HG02884 (cell line): ENCODE measurements at regions not wholly inside any gene's neighbourhood (a gene's known extent, or its start where the extent isn't known, plus 50 kb on each side); places are given as distances from the start of the nearest gene placed in this dataset.
"Not testable (repeated sequence)": the region's sequence is repeated elsewhere in the genome, so short reads cannot be mapped to it uniquely, and the experiment has no call there.

Source experiments
- ATAC-seq: cut with Tn5 transposase; IDR thresholded peaks from one replicate; pipeline ENCODE4 v1.9.1; 2021; ENCODE audit warnings: mild to moderate bottlenecking, moderate library complexity; ENCODE audit not compliant: unreplicated experiment

DNA sequence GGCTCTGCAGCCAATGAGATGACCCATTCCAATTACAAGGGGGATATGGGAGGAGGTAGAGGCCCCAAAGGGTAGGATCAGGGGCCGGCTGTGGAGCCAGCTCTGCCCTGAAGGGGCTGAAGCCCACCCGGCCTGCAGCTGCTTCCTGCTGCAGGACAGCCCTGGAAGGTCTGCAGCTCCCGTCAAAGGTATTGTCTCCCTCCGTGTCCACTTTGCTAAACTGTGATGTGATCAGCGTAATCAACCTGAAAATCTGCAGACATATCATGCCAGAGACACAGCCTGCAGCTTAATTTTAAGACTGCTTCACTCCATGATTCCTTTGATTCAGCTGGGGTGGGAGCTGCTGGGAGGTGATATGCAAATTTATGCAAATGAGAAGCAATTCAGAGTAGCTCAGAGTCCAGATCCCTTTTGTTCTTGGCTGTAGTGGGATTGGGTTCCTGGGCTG, 90.7 kb downstream of the GADD45G start:
- no peak for ATAC-seq

DNA sequence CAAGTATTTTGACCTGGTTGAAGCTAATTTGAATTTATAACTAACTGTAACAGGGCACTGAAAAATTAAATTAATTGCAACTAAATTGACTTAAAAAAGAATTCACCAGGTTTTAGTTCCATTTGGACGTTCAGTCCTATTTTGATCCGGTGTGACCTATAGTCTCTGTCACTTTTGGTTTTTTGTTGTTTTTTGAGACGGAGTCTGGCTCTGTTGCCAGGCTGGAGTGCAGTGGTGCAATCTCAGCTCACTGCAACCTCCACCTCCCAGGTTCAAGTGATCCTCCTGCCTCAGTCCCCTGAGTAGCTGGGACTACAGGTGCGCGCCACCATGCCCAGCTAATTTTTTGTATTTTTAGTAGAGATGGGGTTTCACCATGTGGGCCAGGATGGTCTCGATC, 91.2 kb downstream of the GADD45G start:
- not testable (repeated sequence) for ATAC-seq

DNA sequence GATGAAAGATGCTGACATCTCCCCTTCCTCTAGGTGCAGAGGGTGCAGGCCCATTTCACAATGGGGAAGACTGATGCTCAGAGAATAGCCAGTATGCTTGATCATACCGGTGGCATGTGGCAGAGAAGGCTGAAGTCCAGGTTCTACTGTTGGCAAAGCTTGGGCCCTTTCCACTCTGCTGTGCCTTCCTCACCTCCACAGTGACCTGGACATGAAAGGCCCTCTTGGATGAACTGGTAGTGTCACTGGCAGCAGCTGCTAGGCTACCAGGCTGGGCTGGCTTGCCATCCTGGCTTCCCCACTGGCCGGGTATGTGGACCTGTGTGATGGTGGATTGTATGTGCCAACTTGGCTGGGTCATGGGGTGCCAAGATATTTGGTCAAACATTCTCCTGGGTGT, 92.0 kb downstream of the GADD45G start:
- no peak for ATAC-seq

DNA sequence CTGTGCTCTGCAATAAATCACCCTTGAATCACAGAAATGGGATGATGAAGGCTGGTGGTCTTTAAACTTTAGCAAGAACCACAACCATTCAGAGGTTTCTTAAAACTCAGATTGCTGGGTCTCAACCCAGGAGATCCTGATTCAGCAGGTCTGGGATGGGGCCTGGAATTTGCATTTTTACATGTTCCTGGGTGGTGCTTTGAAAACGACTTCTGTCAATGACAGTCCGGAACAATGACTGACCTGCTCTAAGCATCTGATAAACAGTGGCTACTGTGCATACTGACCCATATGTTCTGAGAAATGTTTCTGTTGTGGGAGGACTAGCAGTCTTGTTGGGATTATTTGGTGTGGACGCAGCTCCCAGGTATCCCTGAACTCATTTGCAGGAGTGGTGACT, 92.7 kb downstream of the GADD45G start:
- ATAC-seq = no peak

DNA sequence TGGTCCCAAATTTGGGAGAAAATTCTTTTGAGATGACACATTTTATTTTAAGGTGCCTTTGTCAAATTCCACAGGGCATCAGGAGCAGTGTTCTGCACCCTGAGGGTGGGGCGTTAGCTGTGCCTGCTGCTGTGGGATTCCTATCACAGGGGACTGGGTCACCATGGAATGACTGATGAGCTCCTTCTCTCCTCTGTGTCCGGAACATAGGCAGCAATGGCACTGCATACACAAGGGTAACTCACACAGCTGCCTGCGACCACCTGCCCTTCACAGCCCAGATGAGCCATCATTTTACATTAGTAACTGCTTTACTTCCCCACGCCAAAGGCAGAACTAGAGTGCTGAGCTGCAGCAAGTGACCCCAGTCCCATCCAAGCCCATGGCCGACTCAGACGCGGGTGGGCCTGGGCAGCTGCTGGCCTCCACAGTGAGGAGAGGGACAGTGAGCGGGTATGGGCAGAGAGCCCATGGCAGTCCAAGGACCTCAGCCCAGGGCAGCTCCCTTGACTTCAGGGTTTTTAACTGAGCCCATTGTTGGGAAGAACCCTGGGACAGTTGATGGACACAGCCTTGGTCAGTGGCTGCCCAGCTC, 93.7 kb downstream of the GADD45G start:
- no peak for ATAC-seq

DNA sequence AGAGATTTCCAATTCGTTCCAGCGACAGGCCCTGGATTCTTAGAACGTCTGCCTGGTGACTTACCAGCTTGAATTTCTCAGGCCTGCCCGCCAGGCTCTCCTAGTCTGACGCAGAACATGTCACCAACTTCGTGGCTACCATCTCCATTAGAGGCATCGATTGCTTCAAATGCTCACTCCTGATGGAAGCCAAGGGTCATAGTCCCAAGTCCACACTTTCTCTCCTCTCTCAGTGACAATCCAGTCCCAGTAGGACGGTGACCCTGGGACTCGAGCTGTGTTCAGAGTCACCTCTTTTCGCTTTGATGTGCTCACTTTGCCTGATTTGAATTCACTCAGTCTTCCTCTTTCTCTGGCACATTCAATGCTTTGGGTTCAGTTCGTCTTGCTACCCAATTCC, 94.8 kb downstream of the GADD45G start:
- ATAC-seq = no peak

DNA sequence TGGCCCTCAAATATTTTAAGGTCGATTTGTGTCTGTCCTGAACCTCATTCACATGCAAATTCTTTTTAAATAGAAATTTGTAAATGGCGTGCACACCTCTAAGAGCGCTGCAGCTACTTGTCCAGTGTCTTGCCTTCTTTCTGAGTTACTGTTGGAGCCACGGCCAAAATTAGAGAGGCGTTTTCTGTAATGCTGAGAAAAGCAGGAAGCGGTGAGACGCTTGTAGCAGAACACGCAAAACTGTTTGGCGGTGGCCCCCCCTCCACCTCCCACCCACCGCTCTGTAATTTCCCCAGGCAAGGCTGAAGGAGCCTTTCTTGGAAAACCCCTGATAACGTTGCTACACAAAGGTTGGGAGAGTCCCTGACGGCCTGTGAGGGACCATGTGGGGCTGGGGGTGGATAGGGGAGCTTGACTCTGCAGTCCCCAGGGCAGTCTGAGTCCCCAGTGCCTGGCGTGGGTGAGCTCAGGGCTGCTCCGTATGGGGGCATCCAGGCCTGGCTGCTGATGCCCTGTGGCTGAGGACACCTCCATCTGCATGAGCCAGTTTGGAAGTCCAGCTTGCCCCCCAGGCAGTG, 96.5 kb downstream of the GADD45G start:
- ATAC-seq = peak; percentile 79

DNA sequence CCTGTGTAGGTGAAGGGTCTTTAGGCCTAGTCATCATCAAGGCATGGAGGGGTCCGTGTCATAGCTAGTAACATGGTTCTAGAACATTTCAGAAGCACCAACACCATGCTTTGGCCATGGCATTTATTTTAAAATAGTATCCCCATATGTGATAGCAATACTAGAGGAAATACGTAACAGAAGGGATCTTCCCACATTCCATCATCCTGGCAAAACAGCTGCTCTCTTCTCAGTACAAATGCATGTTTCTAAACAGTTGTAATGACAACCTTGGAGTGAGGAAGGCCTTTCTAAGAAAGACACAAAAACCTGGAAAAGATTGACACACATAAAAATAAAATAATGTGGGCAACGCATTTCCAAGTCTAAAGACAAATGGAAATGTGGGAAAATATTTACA, 97.6 kb downstream of the GADD45G start:
- no peak for ATAC-seq

DNA sequence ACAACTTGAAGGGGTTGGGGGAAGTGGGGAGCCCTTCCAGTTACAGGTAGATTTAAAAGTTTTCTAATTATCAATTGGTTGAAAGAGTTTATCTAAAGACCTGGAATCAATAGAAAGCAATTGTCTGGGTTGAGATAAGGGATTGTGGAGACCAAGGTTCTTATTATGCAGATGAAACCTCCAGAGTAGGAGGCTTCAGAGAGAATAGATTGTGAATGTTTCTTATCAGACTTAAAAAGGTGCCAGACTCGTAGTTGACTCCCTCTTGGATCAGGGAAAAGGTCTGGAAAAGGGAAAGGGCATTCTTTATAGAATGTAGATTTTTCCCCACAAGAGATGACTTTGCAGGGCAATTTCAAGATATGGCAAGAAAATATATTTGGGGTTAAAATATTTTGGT, 100.8 kb downstream of the GADD45G start:
- no peak for ATAC-seq

DNA sequence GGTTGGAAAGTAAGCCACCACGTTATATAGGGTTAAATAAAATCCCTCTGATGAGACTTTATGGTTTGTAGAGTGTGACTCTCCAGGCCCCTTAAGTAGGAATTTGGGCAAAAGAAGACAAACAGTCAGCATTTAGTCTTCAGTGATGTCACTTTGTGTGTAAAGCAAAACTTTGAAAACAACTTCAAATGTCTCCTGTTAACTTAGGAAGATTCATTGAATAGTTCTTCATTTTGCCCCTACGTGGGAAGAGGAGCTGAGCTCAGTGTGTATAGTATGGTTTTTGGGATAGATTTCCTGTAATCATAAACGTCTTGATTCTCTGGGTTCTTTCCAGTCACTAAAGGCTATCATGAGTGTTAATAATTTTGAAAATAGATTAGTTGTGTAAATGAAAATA, 101.3 kb downstream of the GADD45G start:
- no peak for ATAC-seq

DNA sequence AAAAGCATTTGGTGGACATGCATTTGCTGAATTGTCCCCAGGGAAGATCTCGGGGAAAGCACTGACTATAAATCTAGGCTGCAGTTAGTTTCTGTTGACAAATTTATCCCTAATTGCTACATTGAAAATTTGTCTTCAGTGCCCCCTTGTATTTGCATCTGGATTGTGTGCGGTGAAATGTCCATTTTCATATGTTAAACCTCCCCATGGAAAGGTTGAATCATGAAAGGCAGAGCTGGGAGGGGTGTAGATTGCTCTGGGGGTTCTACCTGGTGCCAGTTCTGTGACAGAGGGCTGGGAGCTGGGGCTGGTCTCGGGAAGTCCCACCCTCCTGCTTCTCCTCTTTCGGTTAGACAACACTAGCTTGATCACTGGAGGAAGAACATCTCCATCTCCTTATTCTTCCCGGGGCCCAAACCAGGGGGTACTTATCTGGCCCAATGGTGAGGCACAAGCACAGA, 101.9 kb downstream of the GADD45G start:
- no peak for ATAC-seq

DNA sequence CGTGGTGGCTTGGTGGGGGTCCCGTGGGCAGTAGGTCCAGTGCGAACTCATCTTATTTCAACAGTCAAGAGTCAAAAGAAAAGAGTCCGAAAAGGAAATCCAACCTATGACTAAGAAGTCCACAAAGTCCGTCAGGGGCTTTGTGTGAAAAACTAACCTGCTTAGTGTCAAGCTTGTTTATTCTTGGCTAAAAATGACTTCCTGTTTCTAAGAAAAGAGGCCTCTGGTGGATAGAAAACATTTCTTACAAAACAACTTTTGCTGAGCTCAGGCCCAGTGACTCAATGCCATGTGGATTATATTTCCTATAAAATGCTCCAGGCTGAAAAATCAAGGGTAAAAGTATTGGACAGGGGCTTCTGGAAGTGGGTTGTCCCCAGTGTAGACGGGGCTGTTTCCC, 105.9 kb downstream of the GADD45G start:
- ATAC-seq = no peak

DNA sequence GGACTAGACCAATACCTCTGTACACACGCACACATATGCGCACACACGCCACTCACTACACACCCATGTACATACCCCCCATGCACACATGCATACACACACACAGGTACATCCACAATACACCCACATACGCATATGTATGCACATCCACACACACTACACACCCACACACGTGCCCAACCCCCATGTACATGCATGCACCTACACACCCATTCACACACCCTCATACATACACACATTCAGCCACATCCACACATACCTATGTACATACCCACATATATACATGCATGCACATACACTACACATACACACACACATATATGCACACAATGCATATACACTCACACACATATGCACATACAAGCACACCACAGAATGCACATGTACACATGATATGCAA, 107.1 kb downstream of the GADD45G start:
- no peak for ATAC-seq

DNA sequence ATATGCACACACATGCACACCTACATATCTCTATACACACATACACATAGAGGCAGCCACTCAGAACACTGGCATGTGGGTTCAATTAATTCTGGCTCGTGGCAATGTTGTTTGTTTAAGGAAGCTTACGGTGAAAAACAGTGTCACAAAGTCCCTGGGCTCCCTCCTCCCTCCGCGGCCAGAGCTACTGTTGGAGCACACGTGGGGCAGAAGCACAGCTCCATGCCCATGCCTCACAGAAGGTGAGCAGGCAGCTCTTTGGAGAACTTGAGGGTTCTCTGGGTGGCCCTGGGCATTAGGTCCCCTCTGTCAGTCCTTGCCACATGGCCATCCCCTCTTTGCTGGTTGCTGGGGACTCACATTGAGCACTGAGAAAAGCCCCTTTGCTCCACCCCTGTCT, 107.5 kb downstream of the GADD45G start:
- no peak for ATAC-seq

DNA sequence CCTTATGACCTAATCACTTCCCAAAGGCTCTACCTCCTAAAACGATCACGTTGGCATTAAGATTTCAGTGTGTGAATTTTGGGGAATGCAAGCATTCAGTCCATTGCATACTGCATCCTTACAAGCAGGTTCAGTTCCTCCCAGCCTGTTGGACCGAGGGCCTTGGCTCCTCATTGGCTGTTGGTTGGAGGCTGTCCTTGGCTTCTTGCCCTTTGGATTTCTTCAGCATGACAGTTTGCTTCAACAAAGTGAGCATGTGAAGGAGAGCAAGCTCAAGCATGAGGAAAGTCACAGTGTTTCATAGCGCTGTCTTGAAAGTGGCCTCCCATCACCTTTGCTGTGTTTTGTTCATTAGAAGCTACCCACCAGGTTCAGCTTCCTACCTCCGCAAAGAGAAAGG, 109.5 kb downstream of the GADD45G start:
- no peak for ATAC-seq

DNA sequence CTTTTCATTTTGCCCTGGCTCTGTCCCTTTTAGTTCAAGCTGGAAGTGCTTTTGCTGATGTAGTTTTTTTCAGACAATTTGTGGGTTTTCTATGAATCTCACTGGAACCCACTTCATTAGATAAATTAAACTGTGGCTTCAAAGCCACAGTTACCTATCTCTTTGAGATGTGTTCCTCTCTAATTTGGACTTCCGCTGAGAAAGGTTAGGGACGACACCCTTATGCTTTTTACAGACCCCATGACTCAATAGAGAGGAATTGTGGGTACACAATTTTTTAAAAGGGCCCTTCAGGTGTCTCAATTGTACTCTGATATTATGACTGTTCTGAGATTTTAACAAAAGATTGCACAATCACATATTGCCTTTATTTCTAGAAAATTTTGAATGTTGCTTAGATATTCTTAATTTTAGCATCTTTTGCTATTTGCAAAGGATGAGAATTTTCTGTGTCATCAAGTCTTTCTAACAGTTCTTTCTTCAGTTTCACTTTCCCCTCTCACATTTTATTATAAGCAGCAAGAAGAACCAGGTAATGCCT, 110.6 kb downstream of the GADD45G start:
- ATAC-seq = no peak

DNA sequence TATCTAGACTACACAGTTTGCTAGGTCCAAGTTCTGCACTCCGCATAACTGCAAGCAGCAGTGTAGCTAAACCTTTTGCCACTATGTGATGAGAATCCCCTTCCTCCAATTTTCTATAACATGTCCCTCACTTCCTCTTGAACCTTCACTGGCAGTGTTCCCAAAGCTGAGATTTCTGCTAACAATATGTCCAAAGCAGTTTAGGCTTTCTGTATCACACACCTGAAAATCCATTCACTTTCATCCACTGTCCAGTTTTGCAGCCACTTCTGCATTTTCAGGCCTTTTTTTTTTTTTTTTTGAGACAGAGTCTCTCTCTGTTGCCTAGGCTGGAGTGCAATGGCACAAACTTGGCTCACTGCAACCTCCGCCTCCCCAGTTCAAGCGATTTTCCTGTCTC, 111.1 kb downstream of the GADD45G start:
- ATAC-seq = no peak

DNA sequence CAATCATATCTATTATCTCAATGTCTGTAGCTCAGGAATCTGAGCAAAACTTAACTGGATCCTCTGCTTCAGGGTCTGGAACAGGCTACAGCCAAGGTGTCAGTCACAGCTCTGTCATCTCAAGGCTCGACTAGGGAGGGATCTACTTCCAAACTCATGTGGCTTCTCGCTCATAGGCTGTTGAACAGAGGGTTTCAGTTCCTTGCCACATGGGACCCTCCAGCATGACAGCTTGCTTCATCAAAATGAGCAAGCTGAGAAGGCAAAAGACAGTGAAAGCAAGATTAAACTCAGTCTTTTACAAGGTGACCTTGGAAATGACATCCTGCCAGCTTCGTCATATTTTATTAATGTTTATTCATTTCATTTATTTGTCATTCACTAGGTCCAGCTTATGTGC, 111.7 kb downstream of the GADD45G start:
- peak; percentile 65 for ATAC-seq

DNA sequence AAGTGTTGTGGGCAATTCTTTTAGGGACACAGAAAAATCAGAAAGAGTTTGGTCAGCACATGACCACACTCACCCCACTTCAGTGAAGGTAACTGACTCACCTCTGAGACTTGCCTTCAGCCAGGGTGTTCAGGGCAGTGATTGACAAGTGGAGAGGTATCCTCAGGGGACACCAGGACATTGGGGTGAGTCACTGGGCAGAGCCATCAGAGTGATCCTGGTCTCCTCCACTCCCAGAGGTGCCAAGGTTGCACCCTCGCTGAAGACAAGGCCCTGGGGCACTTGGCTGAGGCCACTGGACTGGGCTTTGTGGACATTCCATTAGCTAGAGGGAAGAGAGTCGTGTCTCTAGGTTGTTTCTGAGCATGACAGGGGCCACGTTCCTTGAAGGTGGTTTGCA, 113.4 kb downstream of the GADD45G start:
- no peak for ATAC-seq

DNA sequence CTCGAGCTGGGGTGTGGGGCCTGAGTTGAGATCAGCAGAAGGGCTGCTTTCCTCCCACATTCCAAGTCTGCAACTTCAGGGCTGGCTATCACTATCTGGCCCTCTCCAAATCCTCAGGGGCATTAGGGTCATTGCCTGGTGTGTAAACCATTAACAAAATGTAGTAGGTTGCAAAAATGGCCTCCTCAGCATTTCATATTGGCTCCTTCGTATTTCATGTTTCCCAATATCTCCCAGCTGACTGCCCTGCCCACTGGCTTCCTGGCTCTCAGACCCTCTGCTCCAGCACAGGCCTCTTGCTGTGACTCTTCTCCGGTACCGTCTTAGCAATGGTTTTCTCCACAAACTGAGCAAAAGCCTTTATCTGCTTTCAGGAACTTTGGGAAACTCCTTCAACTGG, 113.8 kb downstream of the GADD45G start:
- no peak for ATAC-seq

DNA sequence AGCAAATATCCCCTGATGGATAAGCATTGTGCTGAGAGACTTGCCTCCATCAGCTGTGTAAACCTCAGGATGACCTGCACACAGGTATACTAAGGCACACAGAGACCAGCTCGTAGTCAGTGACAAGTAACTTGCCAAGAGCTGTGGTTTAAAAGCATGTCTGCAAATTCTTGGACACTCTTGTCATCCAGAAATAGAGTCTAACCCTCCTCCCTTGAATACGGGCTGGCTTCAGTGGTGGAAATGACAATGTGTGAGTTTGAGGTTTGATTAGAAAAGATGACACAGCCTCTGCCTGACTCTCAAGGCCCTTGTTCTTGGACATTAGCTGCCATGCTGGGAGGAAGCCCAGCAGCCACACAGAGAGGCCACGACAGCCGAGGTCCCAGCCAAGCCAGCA, 114.4 kb downstream of the GADD45G start:
- no peak for ATAC-seq

DNA sequence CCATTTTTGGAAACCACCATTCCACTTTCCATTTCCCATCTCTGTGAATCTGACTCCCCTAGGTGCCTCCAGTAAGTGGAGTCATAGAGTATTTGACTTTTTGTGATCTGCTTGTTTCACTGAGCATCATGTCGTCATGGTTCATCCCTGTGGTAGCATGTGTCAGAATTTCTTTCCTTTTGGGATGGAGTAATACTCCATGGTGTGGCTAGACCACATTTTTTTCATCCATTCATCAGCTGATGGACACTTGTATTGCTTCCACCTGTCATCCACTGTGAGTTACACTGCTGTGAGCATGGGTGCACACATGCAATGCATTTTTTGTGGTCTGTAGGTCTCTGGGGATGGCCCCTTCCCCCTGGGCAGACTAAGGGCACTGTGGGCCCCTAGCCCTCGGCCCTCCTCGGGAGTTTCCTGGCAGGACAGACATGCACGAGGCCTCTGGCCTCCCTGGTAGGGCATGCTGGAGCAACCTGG, 115.9 kb downstream of the GADD45G start:
- ATAC-seq = no peak
